ENCODE measurements at regions not wholly inside any gene's neighbourhood (a gene's known extent, or its start where the extent isn't known, plus 50 kb on each side); places are given as distances from the start of the nearest gene placed in this dataset.
"Not testable (repeated sequence)": the region's sequence is repeated elsewhere in the genome, so short reads cannot be mapped to it uniquely, and the experiment has no call there.

DNA sequence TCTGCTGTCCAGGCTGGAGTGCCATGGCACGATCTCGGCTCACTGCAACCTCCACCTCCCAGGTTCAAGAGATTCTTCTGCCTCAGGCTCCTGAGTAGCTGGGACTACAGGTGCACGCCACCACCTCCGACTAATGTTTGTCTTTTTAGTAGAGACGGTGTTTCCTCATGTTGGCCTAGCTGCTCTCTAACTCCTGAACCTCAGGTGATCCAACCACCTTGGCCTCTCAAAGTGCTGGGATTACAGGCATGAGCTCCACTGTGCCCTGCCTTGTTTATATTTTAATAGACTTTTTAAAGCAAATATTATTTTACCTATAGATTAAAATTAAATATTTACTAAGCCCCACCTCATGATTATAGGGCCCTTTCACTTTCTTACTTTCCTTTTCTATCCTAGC, 483.2 kb upstream of the EPHA7 start:
- H3K4me1 Mint-ChIP-seq (ENCODE audit: low read depth) = no peaks in the 10 kb centered on the region
- ATAC-seq (replicated peaks in 1 of 2) = no peak

DNA sequence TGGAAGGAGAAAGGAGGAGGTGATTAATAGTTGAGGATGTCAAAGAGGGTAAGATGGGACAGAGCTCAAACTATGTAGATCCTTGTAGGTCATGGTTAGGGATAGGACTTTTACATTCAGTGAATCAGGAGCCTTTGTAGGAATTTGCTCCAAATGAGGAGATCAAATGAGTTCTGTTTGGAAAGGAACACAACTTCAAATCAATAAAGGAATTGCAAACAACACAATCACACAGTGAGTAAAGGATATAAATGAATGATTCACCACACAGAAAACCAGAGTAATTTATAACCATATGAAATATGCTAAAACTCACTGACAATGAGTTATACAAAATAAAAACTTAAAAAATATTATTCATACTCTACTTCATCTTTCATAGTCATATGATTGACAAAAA, 480.8 kb upstream of the EPHA7 start:
- Mint-ChIP-seq H3K4me1 (ENCODE audit: low read depth) (no peaks in the 10 kb centered on the region), H3K36me3 (ENCODE audit: insufficient read depth in 2 of 2) (no peaks in the 10 kb centered on the region), H3K27me3 (ENCODE audit: low read depth) (no peaks in the 10 kb centered on the region), H3K27ac (no peak overlapping the region), H3K9me3 (peaks cover 1 to 3% of the 10 kb centered on the region in 2 donors), H3K4me3 (no peak overlapping the region)
- ATAC-seq (replicated peaks in 1 of 2) = no peak
- no peak for DNase-seq

More for the DNA sequence above, 483.2 kb upstream of the EPHA7 start:
- DNase-seq = no peak
- no peaks in the 10 kb centered on the region for H3K27me3 Mint-ChIP-seq (ENCODE audit: low read depth)
- peaks cover 3 to 5% of the 10 kb centered on the region in 2 donors for H3K9me3 Mint-ChIP-seq
- no peaks in the 10 kb centered on the region for H3K36me3 Mint-ChIP-seq (ENCODE audit: insufficient read depth in 2 of 2)
- no peak overlapping the region for H3K4me3 Mint-ChIP-seq
- no peak overlapping the region for H3K27ac Mint-ChIP-seq

DNA sequence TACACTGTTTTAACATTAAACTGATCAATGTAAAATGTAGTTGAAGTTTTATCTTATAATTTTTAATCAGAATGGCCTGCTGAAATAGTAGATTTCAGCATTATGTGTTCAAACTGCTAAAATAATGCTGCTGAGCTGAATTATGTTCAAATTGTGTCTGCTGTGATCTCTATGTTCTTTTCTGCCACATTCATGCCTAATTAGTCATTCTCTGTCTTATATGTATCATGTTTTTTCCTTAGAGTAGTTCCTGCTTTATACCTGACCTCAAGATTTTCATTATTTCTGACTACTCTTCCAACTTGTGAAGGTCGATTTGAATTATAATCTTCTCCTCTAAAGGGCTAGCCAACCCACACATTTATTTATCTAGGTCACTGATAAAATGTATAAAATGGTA, 476.7 kb upstream of the EPHA7 start:
- H3K9me3 Mint-ChIP-seq = peaks cover 1 to 5% of the 10 kb centered on the region in 2 donors
- no peak for ATAC-seq (replicated peaks in 1 of 2)
- no peak overlapping the region for H3K27ac Mint-ChIP-seq
- H3K4me1 Mint-ChIP-seq (ENCODE audit: low read depth) = no peaks in the 10 kb centered on the region
- H3K36me3 Mint-ChIP-seq (ENCODE audit: insufficient read depth in 2 of 2) = no peaks in the 10 kb centered on the region
- no peak for DNase-seq
- H3K27me3 Mint-ChIP-seq (ENCODE audit: low read depth) = no peaks in the 10 kb centered on the region
- no peak overlapping the region for H3K4me3 Mint-ChIP-seq

DNA sequence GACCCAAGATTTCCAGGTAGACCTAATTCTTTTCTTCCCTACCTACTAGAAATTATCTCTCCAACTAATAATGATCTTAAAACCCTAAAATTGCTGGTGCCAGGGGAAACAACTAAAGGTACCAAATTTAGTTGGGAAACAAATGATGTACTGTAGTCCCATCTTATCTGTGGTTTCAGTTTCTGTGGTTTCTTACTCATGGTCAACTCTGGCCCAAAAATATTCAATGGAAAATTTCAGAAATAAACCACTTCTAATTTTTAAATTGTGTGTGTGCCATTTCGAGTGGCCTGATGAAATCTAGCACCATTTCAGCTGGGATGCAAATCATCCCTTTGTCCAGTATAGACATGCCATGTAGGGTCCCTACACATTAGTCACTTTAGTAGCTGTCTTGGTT, 475.2 kb upstream of the EPHA7 start:
- Mint-ChIP-seq H3K27me3 (ENCODE audit: low read depth) (no peaks in the 10 kb centered on the region), H3K4me3 (no peak overlapping the region)

DNA sequence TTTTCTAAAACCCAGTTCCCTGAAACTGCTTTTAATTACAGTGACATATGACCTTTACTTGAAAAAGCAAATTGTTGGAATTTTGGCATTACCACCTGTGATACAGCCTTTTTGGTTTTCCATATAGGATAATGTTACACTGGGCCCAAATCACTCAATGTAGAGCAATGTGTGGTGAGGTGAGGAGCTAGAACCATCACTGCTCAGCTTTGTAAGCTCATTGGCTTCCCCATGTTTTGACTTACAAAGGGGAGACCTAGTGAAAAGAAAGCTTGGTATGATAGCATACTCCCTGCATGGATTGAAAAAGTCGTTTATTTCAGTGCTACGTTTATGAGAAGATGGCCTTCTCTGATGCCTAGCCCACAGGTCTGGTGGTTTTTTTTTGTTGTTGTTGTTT, 470.4 kb upstream of the EPHA7 start:
- DNase-seq (no peak), ATAC-seq (replicated peaks in 1 of 2) (no peak)

More for the DNA sequence above, 475.2 kb upstream of the EPHA7 start:
- H3K9me3 Mint-ChIP-seq = peaks cover 1 to 5% of the 10 kb centered on the region in 2 donors
- H3K36me3 Mint-ChIP-seq (ENCODE audit: insufficient read depth in 2 of 2) = no peaks in the 10 kb centered on the region
- H3K27ac Mint-ChIP-seq = no peak overlapping the region
- ATAC-seq (replicated peaks in 1 of 2) = no peak
- no peak for DNase-seq
- no peaks in the 10 kb centered on the region for H3K4me1 Mint-ChIP-seq (ENCODE audit: low read depth)

DNA sequence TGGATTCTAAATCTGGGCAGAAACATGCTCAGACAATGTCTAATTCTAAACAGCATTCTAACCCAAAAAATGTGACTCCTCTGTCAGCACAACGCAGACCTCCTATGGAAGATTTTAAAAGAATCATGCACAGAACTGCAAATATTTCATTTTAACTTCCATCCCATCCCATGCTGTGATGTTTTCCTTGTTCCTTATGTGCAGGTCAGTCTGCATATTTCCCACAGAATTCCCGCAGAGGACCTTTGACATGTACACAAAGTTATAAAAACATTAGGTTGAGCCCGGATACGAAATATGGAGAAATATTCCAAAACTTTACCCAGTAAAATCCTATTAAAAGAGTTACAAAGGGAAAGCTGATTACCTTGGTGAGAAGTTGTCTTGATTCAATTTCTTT, 467.1 kb upstream of the EPHA7 start:
- H3K27ac Mint-ChIP-seq = no peak overlapping the region
- no peaks in the 10 kb centered on the region for H3K36me3 Mint-ChIP-seq (ENCODE audit: insufficient read depth in 2 of 2)
- DNase-seq = no peak
- no peaks in the 10 kb centered on the region for H3K27me3 Mint-ChIP-seq (ENCODE audit: low read depth)
- H3K9me3 Mint-ChIP-seq = peaks cover 0 to under 1% of the 10 kb centered on the region in 2 donors
- H3K4me1 Mint-ChIP-seq (ENCODE audit: low read depth) = no peaks in the 10 kb centered on the region
- H3K4me3 Mint-ChIP-seq = no peak overlapping the region
- no peak for ATAC-seq (replicated peaks in 1 of 2)

More for the DNA sequence above, 470.4 kb upstream of the EPHA7 start:
- peaks cover 0 to 2% of the 10 kb centered on the region in 2 donors for H3K9me3 Mint-ChIP-seq
- H3K36me3 Mint-ChIP-seq (ENCODE audit: insufficient read depth in 2 of 2) = no peaks in the 10 kb centered on the region
- no peaks in the 10 kb centered on the region for H3K27me3 Mint-ChIP-seq (ENCODE audit: low read depth)
- no peak overlapping the region for H3K4me3 Mint-ChIP-seq
- no peak overlapping the region for H3K27ac Mint-ChIP-seq
- H3K4me1 Mint-ChIP-seq (ENCODE audit: low read depth) = no peaks in the 10 kb centered on the region

DNA sequence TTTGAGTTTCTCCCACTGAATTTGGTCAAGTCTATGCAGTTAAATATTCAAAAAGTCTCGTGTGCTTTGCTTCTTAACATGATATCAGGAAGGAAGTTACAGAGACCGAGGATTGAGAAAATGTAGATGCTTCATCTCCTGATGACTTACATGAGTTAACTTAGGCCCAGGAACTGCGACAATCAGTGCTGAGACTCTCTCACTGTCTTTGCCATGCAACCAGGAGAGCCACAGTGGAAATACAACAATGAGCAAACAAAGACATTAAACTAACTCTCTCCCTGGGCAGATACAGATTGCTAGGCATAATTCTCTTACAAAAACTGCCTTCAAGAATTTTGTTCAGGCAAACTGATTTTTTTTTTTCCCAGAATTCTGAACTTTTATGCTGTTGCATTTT, 440.6 kb upstream of the EPHA7 start:
- Mint-ChIP-seq H3K27me3 (ENCODE audit: low read depth) (no peaks in the 10 kb centered on the region), H3K4me3 (no peak overlapping the region), H3K27ac (no peak overlapping the region), H3K9me3 (peaks cover 4% of the 10 kb centered on the region in 2 donors), H3K4me1 (ENCODE audit: low read depth) (no peaks in the 10 kb centered on the region), H3K36me3 (ENCODE audit: insufficient read depth in 2 of 2) (no peaks in the 10 kb centered on the region)
- ATAC-seq (replicated peaks in 1 of 2) (no peak), DNase-seq (no peak)

DNA sequence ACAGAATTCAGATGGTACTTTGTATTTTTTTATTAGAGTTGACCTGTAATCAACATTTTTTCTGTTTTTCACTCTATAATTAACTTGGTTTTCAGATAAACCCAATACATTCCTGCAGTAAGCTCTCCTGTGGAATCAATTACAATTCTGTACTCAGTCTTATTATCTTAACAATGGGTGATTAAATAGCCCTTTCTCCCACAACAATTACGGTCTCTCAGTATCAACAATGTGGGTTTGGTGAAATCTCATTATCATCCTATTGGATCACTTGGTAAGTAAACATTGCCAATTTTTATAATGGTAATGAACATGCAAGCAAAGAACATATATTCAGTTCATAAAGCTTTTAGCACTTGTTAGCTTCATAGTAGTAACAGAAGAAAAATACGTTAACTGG, 438.9 kb upstream of the EPHA7 start:
- peaks cover 5 to 6% of the 10 kb centered on the region in 2 donors for H3K9me3 Mint-ChIP-seq
- H3K27ac Mint-ChIP-seq = no peak overlapping the region
- no peak for DNase-seq
- ATAC-seq (replicated peaks in 1 of 2) = no peak
- H3K27me3 Mint-ChIP-seq (ENCODE audit: low read depth) = no peaks in the 10 kb centered on the region
- peaks cover 0 to 2% of the 10 kb centered on the region in 2 donors for H3K36me3 Mint-ChIP-seq (ENCODE audit: insufficient read depth in 2 of 2)
- H3K4me1 Mint-ChIP-seq (ENCODE audit: low read depth) = no peaks in the 10 kb centered on the region
- H3K4me3 Mint-ChIP-seq = no peak overlapping the region

DNA sequence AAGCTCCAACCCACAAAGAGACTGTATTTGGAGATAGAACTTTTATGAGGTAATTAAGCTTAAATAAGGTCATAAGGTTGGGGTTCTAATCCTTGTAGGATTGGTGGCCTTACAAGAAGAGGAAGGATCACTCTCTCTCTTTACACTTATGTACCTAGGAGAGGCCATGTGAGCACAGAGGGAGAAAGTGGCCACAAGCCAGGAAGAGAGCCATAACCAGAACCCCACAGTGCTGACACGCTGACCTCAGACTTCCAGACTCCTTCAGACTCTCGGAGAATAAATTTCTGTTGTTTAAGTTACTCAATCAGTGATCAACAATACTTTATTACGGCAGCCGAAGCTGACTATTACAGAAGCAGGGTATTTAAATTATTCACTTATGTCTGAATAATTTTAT, 430.5 kb upstream of the EPHA7 start:
- H3K27ac Mint-ChIP-seq = no peak overlapping the region
- ATAC-seq (replicated peaks in 1 of 2) = no peak
- DNase-seq = no peak

DNA sequence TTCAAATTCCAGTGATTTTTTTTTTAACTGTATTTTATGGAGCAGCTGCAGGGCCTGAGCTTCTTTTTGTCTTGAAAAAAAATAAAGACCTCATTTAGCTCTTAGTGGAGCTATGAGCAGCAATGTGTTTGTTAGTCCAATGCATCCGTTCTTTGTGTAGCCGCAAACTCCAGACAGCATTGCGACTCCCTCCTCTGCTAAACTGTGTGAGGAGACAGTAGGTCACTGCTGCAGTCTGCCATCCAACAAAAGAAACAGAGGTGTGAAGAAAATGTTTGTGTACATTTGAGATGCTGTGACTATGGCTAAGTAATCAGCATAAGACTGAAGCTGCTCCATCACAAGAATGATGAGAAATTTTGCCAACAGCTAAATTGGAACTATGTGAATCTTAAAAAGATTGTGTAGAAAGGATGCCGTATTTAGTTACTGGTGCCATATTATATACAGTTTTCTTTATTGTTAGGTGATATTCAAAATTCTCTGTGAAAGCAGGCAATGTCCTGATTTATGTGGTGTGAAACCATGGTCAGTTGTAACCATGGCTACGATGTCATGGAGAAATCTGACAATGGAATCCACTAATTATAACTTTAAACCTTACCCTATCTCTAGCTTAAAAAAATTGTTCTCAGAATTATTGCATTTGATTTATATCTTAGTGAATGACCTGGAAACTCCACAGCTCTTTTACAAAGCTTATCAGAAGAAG, 428.8 kb upstream of the EPHA7 start:
- no peaks in the 10 kb centered on the region for H3K4me1 Mint-ChIP-seq (ENCODE audit: low read depth)
- H3K27me3 Mint-ChIP-seq (ENCODE audit: low read depth) = no peaks in the 10 kb centered on the region
- H3K36me3 Mint-ChIP-seq (ENCODE audit: insufficient read depth in 2 of 2) = no peaks in the 10 kb centered on the region
- H3K4me3 Mint-ChIP-seq = no peak overlapping the region
- ATAC-seq (replicated peaks in 1 of 2) (no peak), DNase-seq (no peak)
- H3K27ac Mint-ChIP-seq = no peak overlapping the region
- H3K9me3 Mint-ChIP-seq = peaks cover 5 to 7% of the 10 kb centered on the region in 2 donors

More for the DNA sequence above, 430.5 kb upstream of the EPHA7 start:
- H3K36me3 Mint-ChIP-seq (ENCODE audit: insufficient read depth in 2 of 2) = peaks cover 0 to 2% of the 10 kb centered on the region in 2 donors
- H3K4me3 Mint-ChIP-seq = no peak overlapping the region
- H3K9me3 Mint-ChIP-seq = peaks cover 6 to 9% of the 10 kb centered on the region in 2 donors
- no peaks in the 10 kb centered on the region for H3K4me1 Mint-ChIP-seq (ENCODE audit: low read depth)
- no peaks in the 10 kb centered on the region for H3K27me3 Mint-ChIP-seq (ENCODE audit: low read depth)

DNA sequence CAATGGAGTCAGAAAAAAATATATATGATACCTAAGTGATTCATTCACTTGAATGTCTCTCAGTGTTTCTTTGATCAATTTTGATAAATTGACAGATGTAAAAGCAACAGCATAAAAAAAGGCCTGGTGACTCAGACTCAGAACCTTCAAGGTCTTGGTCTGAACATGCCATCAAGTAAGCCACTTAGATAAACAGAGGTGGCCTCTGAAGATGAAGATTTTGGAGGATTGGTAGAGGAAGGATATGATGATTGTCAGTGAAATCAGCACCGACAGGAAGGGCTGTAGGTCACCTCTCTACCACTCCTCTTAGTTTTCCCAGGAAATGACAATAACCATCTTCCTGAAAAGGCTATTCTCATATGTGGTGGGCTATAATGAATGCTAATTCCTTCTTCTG, 422.8 kb upstream of the EPHA7 start:
- DNase-seq (no peak), ATAC-seq (replicated peaks in 1 of 2) (no peak)
- no peaks in the 10 kb centered on the region for H3K36me3 Mint-ChIP-seq (ENCODE audit: insufficient read depth in 2 of 2)
- H3K4me1 Mint-ChIP-seq (ENCODE audit: low read depth) = no peaks in the 10 kb centered on the region
- H3K27ac Mint-ChIP-seq = no peak overlapping the region
- no peaks in the 10 kb centered on the region for H3K27me3 Mint-ChIP-seq (ENCODE audit: low read depth)
- no peak overlapping the region for H3K4me3 Mint-ChIP-seq
- peaks cover 4 to 6% of the 10 kb centered on the region in 2 donors for H3K9me3 Mint-ChIP-seq

DNA sequence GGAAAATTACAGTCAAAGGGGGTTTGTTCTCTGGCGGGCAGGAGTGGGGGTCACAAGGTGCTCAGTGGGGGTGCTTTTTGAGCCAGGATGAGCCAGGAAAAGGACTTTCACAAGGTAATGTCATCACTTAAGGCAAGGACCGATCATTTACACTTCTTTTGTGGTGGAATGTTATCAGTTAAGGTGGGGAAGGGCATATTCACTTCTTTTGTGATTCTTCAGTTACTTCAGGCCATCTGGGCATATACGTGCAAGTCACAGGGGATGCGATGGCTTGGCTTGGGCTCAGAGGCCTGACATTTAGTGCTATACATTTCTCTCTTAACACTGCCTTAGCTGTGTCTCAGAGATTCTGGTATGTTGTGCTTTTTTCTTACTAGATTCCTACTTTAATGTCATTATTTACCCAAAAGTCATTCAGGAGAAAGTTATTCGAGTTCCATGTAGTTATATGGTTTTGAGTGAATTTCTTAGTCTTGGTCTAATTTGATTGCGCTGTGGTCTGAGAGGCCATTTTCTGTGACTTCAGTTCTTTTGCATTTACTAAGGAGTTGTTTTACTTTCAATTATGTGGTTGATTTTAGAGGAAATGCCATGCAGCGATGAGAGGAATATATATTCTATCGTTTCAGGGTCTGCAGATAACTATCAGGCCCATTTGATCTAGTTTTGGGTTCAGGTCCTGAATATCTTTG, 416.2 kb upstream of the EPHA7 start:
- H3K9me3 Mint-ChIP-seq; ATAC-seq (replicated peaks in 1 of 2); H3K27me3 Mint-ChIP-seq (ENCODE audit: low read depth); H3K27ac Mint-ChIP-seq; H3K4me1 Mint-ChIP-seq (ENCODE audit: low read depth); H3K4me3 Mint-ChIP-seq; H3K36me3 Mint-ChIP-seq (ENCODE audit: insufficient read depth in 2 of 2); DNase-seq: not testable (repeated sequence)

DNA sequence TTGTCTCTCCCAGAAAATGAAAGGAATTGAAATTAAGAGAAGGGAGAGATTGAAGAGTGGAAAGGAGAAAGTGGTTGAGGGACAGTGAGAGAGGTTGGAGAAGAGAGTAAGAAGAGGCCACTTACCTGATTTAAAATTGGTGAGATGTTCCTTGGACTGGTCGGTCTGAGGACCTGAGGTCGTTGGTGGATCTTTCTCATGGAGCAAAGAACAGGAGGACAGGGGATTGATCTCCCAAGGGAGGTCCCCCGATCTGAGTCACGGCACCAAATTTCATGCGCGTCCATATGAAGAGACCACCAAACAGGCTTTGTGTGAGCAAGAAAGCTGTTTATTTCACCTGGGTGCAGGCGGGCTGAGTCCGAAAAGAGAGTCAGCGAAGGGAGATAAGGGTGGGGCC, 415.7 kb upstream of the EPHA7 start:
- not testable (repeated sequence) for H3K27me3 Mint-ChIP-seq (ENCODE audit: low read depth); H3K4me1 Mint-ChIP-seq (ENCODE audit: low read depth); H3K36me3 Mint-ChIP-seq (ENCODE audit: insufficient read depth in 2 of 2); DNase-seq; H3K9me3 Mint-ChIP-seq; H3K4me3 Mint-ChIP-seq; H3K27ac Mint-ChIP-seq; ATAC-seq (replicated peaks in 1 of 2)

DNA sequence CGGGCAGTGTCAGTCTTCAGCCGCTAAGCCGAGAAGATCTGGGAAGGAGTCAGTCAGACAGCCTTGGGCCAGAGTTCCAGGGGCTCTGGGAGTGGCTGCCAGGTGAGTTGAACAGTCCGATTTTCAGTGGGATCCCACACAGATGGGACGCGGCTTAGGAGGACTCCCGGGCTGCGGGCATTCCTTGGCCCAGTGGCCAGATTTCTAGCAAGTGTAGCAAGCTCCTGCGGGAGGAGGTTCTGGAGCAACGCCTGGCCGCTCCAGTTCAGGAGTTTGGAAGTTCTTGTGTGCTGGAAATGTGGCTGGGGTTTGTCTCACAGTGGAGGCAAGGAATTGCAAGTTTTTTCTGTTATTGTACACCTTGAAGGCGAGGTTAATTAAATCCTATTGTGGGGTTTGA, 414.0 kb upstream of the EPHA7 start:
- H3K9me3 Mint-ChIP-seq; H3K4me1 Mint-ChIP-seq (ENCODE audit: low read depth); H3K36me3 Mint-ChIP-seq (ENCODE audit: insufficient read depth in 2 of 2); ATAC-seq (replicated peaks in 1 of 2); H3K27ac Mint-ChIP-seq; H3K27me3 Mint-ChIP-seq (ENCODE audit: low read depth); DNase-seq; H3K4me3 Mint-ChIP-seq: not testable (repeated sequence)

Measured in activated T-cell treated with anti-CD3 and anti-CD28 coated beads, Interleukin-2, amount 50 U/mL, for 72 hours (primary cell).